HG02852 (cell line): ENCODE measurements at regions not wholly inside any gene's neighbourhood (a gene's known extent, or its start where the extent isn't known, plus 50 kb on each side); places are given as distances from the start of the nearest gene placed in this dataset.

ENCODE experiments used
- ATAC-seq: cut with Tn5 transposase; IDR thresholded peaks from one replicate; pipeline ENCODE4 v1.9.1; 2021; ENCODE audit warnings: mild to moderate bottlenecking, moderate library complexity; ENCODE audit not compliant: unreplicated experiment

DNA sequence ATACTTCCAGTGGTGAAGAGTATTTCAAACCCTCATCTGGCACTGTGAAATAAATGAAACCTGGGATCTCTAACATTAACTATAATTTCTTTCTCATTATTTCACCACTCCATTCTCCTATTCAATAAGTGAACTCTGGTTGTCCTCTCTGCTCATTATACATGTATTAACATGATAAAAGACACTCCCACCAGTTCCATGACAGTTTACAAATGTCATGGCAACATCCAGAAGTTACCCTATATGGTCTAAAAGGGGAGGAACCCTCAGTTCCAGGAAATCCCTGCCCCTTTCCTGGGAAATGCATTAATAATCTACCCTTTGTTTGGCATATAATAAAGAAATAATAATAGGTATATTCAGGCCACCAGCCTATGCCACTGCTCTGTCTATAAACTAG, 62.7 kb upstream of the BRINP3 start:
- ATAC-seq, result no peak

DNA sequence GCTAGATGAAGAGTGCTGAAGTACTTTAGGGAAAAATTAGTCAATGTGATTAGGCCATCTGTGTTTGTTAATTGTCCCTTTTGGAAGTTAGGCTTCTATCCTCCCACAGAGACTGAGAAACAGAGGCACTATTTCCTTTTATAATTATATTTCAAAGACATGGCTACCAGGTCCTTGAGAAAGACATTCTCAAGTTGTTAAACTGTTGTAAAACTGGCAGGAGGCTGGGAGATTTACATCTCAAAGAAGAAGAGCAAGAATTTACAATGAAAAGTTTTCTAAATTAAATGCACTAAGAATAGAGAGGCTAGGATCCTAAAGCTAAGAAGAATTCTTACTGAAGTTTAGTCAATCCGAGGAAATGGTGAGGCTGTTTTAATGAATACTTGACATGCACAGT, 74.0 kb upstream of the BRINP3 start:
- no peak for ATAC-seq

DNA sequence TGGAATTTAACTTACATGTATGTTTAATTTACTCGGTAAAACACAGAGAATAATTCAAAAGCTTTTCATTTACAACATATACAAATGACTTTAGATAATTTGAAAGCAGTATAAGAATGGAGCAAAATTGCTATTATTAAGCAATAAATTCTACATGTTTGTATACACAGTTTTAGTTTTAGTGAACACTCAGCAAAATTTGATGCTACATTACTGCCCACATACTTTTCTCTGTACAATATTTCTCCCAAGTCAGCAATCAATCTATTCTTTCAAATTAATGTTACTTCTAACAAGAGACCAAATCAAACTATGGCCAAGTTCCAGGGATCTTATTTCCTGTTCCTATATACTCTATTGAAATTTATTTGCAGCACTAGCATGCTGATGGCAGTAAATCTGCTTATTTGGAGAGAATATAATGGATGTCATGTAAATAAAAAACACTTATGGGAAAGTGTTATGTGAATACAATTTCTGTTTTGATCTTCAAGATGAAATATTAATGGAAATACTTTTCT, 82.6 kb upstream of the BRINP3 start:
- no peak for ATAC-seq

DNA sequence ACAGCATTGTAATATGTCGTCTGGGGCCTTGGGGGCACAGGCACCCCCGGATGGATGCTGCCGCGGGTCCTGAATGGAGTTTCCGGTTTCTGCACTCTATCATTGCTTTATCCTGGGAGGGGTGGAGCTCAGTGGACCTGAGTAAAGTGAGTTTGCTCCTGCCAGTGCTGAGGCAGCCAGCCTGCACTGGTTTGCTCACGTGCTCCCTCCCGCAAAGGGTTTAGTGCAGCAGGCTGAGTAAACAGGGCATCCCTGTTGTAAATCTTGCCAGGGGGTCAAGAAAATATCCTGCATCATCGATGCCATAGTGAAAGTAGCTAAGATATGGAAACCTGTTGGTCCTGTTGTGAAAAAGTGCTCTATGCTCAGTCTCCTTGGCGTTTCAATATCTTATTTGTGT, 85.6 kb upstream of the BRINP3 start:
- ATAC-seq, result no peak

DNA sequence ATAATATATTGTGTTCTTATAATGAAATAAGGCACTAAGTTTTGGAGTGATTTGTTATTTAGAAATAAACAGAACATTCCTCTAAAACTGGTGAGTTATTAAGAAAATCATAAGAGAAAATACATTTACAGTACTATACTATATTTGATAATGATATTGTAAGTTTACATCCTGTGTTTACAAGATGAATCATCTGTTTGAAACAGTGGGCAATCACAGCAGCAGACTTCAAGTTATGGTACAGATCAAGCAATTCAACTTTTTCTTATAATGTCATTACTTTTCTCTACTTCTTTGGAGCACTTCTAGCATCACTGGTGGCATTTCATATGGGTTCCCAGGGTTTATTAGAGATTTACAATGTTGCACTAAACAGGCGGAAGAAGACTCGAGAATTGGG, 86.5 kb upstream of the BRINP3 start:
- no peak for ATAC-seq

DNA sequence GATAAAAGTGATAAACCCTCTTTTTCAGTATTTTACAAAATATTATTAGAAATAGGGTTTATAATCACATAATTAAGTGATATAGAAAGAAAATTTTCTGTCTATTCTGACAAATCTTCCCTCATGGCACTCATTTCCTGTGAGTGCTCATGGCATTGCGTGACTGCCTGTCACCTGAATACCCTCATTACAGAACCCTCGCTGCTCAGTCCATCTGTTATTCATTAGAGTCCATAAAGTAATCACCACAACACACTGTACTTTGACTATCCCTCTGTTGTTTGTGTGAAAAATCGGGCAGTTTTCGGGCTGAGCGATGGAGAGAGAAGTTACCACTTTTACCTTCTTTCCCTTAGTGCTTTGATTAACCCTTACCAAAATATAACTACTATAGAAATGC, 100.4 kb upstream of the BRINP3 start:
- ATAC-seq, result no peak

DNA sequence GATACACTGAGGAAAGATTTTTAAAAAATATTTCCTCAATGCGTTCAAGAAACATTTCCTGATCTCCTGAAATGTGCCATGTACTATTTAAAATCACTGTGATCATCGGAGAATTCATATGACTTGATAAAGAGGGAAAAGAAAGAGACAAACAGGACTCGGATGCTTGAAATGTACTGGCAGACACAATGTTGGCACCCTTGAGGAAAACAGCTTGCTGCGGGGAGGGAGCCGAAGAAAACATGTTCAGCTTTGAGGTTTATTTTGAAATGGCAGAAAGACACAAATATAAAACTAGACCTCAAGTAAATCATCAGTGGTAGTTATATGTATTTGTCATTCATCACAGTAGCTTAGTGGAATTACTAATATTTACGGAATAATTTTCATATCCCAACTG, 100.9 kb upstream of the BRINP3 start:
- no peak for ATAC-seq

DNA sequence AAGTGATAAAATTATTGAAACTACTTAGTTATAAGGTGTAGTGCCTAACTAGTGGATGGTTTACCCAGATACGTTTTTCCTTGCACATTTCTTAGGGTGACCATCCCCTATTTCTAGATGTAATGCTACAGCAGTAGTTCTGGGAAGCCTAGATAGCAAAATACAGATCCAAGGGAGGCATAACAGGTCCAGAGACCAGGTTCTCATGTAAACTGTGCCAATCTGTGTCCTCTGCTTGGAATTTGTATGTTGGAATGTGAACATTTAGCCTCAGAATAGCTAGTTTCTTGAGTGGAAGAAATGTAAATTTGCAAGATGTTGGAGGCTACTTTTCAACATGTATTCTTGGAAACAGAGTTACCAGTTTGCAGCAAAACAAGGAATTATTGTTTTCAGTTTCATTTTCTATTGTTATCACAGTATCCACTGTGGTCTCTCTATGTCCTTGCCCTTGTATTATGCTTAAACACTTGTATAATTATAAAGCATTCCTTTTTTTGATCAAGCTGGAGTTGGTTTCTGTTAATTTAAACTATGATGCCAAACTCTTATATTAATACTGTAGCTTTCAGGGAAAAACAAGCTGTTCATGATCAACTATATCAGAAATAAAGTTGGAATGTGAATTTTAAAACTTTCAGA, 102.0 kb upstream of the BRINP3 start:
- no peak for ATAC-seq

DNA sequence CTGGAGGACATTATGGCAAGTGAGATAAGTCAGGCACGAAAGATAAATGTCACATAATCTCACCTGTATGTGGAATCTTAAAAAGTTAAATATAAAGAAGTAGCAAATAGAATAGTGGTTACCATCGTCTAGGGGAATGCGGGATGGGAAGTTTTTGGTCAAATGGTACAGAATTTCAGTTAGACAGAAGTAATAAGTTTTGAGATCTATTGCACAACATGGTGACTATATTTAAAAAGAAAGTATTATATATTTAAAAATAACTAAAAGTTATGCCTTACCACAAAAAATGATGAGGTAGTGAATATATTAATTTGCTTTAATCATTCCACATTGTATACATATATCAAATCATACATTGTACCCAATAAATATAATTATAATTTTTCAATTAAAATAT, 106.2 kb upstream of the BRINP3 start:
- no peak for ATAC-seq

DNA sequence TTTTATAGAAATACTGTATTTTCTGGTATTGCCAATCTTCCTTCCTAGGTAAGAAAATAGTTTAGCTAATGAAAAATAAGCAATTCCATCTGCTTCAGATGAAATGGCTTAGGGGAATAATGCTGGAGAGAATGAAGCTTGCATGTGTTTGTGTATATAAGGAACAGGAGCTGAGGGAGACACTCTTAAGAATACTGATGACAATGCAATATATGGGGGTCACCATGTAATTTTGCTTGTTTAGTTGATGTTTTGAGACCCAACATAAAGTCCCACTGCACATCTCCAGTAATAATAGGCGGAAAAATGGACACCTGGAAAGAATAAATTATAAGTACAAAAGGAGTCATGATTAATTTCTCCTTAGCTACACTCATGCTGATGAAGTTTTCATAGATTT, 110.8 kb upstream of the BRINP3 start:
- ATAC-seq, result no peak

DNA sequence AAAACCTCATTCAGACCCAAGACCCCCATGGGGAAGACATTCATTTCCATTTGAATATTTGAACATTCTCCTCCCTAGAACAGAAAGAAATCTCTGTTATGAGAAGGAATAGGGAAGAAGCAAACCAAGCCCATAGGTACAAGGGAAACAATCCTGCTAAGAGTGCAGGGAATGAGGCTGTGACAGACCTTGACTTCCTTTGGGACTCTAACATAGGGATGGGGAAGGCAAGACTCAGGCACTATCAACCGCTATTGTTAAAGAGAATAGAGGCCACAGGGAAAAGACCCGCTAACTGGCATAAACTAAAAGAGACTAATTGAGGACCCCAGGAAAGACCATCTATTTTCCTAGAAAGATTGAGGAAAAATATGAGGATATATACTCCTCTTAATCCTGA, 117.8 kb upstream of the BRINP3 start:
- no peak for ATAC-seq

DNA sequence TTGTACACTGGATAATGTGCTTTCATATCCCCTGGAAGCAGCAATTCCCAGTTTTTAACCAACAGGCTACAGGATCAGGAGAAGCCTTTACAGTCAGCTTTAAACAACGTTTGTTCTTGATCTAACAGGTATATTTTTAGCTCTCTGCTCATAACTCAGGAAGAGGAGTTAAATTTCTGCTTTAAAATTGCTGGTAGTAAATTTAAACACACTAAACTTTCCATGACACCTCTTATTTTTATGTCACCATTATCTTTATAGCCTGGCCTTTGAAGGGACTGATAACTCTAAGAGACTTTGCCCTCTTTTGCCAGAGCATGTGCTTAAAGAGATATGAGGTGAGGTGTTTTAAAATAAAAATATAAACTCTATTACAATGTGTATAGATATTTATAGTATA, 119.6 kb upstream of the BRINP3 start:
- ATAC-seq, result no peak

DNA sequence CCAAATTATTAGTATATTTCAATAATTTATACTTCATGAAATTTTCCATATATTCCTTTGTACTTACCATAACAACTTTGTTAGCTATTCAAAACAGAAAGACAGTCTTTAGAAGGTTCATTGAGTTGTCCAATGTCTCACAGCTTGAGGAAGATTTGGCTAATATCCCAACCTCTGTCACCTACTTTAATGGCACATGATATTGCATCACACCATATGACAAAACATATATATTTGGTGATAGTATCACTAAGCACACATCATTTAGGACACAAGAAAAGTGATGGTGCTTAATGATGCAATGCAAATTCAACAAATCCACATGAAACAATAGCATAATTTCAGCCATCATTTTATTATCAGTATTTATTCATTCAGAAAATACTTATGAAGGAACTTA, 122.0 kb upstream of the BRINP3 start:
- ATAC-seq, result no peak

DNA sequence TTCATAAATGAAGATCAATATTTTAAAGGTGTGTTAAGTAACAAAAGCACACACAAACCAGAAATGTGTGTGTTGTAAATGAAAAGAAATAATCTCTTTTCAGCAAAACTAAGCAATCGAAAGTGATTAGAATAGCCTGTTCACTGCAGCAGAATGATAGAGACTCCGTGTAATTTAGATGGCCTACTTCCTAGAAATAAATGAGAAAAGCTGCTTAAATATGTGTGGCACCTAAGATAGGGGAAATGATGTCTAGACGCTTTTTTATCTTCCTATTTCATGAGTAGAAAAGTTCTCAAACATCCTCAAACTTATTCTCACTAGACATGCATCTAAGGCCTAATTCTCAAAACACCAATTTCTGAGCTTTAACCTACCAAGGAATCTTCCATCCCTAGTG, 124.7 kb upstream of the BRINP3 start:
- ATAC-seq, result no peak

DNA sequence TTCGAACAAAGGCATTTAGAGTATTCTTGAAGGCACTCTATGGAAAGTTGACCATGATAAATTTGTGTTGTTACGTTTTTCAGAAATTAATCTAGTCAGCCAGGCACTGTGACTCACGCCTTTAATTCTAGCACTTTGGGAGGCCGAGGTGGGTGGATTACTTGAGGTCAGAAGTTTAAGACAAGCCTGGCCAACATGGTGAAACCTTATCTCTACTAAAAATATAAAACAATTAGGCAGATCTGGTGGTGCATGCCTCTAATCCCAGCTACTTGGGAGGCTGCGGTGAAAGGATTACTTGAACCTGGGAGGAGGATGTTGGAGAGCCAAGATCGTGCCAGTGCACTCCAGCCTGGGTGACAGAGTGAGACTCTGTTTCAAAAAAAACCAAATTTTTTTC, 130.6 kb upstream of the BRINP3 start:
- no peak for ATAC-seq

DNA sequence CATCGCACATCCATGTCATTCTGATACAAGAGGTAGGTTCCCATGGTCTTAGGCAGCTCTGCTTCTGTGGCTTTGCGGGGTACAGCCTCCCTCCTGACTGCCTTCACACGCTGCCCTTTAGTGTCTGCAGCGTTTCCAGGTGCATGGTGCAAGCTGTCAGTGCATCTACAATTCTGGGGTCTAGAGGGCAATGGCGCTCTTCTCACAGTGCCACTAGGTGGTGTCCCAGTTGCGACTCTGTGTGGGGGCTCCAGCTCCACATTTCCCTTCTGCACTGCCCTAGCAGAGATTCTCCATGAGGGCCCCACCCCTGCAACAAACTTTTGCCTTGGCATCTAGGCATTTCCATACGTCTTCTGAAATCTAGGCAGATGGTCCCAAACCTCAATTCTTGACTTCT, 138.2 kb upstream of the BRINP3 start:
- no peak for ATAC-seq

DNA sequence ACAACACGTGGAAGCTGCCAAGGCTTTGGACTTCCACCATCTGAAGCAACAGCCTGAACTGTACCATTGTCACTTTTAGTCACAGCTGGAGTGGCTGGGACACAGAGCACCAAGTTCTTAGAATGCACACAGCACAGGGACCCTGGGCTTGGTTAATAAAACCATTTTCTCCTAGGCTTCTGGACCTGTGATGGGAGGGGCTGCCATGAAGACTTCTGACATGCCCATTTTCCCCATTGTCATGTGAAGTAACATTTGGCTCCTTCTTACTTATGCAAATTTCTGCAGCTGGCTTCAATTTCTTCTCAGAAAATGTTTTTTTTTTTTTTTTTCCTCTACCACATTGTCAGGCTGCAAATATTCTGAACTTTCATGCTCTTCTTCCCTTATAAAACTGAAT, 138.6 kb upstream of the BRINP3 start:
- ATAC-seq, result no peak

DNA sequence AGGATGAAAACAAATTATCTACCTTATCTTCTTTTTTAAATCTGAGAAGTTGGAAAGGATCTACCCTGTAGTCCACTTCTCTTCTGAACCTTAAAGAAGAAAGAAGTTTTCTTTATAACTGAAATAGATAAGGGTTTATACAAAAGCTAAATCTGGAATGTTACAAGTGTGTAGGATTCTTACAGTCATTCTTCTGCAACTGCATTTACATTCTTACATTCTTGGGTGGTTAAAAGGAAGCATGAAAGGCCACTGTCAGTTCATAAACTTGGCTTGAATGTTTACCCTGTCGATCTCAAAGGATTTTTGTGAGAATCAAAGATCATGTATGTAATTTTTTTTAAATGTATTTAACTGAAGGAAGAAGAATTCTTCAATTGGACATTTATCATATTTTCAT, 142.1 kb upstream of the BRINP3 start:
- no peak for ATAC-seq

DNA sequence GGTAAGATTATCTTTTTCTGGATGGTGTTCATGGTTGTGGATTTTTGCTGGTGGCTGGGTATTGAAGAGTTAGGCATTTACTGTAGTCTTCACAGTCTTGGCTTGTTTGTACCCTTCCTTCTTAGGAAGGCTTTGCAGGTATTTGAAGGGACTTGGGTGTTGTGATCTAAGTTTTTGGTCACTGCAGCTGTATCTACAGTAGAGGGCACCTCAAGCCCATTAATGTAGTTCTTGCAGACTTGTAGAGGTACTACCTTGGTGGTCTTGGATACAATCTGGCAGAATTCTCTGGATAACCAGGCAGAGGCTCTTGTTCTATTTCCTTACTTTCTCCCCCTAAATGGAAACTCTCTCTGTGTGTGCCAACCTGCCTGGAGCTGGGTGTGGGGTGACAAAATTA, 155.8 kb upstream of the BRINP3 start:
- ATAC-seq, result no peak

DNA sequence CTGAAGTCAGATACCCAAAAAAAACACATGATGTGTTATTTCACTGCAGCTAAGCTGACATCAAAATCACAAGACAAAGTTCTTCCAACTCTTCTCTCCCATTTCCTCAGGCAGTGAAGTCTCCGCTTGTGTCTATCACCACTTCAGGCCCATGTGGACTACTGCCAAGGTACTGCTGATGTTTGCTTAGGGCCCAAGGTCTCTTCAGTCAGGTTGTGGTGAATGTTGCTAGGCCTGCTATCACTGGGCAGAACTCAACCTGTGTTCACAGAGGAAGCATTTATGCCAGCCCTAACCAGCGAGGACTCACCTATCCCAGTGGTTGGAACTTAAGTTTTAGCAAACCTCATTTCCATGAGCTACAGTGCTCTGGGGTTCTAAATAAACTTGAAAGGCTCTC, 156.5 kb upstream of the BRINP3 start:
- ATAC-seq, result no peak

DNA sequence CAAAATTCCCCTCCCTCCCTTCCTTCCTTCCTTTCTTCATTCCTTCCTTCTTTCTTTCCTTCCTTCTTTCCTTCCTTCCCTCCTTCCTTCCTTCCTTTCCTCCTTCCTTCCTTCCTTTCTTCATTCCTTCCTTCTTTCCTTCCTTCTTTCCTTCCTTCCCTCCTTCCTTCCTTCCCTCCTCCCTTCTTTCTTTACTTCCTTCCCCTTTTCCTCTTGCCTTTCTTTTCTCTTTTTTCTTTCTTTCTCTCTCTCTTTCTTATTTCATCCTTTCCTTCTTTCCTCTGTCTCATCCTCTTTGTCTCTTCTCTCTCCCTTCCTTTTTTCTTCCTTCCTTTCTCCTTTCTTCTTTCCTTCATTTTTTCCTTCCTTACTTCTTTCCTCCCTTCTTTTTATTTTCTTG, 171.9 kb upstream of the BRINP3 start:
- no peak for ATAC-seq

DNA sequence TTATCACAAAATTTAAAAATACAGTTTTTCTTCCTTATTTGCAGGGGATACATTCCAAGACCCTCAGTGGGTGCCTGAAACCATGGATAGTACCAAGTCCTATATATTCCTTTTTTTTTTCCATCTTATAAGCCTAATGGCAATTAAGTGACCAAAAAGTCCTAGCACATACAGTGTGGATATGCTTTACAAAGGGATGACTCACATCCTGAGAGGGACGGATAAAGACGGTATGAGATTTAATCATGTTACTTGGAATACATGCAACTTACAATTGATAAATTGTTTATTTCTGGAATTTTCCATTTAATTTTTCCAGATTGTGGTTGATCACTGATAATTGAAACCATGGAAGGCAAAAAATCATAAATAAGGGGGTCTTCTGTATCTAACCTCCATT, 181.2 kb upstream of the BRINP3 start:
- ATAC-seq, result no peak

DNA sequence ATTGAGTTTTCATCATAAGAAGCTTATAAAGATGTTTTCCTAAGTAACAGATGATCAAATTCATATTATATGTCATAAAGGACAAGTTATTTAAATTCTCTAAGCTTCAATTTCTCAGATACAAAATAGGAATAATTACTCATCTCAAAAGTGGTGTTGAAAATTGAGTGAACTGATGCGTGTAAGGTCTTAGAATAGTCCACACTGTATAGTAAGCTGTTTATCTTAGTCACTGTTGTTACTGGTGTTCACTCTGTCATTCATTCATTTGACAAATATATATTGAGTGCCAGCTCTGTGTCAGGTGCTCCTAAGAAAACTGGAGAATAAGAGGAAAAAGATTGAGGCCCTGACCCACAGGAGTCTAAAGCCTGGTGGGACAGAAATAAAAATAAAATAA, 186.3 kb upstream of the BRINP3 start:
- ATAC-seq, result peak; percentile 72
